HG02763 (cell line): ENCODE measurements at regions not wholly inside any gene's neighbourhood (a gene's known extent, or its start where the extent isn't known, plus 50 kb on each side); places are given as distances from the start of the nearest gene placed in this dataset.

Experiments
- ATAC-seq: cut with Tn5 transposase; IDR thresholded peaks from one replicate; pipeline ENCODE4 v1.9.1; 2021; ENCODE audit warnings: mild to moderate bottlenecking, moderate library complexity; ENCODE audit not compliant: unreplicated experiment

GRCh38 chr3:151935446-151935845 is 62.0 kb downstream of the SUCNR1 start:
- no peak for ATAC-seq

- no peak for ATAC-seq
Measured at GRCh38 chr3:151940481-151940880, 67.0 kb downstream of the SUCNR1 start.

GRCh38 chr3:151943539-151943938 is 70.1 kb downstream of the SUCNR1 start:
- ATAC-seq: no peak

GRCh38 chr3:151944356-151944755 is 70.9 kb downstream of the SUCNR1 start:
- ATAC-seq: no peak

- ATAC-seq: no peak
Measured at GRCh38 chr3:151946606-151947005, 73.2 kb downstream of the SUCNR1 start.

GRCh38 chr3:151949706-151950105 is 76.3 kb downstream of the SUCNR1 start:
- no peak for ATAC-seq

- no peak for ATAC-seq
Measured at GRCh38 chr3:151955356-151955755, 81.9 kb downstream of the SUCNR1 start.

- ATAC-seq: no peak
Measured at GRCh38 chr3:151960961-151961580, 87.6 kb downstream of the SUCNR1 start.

- ATAC-seq: no peak
Measured at GRCh38 chr3:151962352-151962751, 88.9 kb downstream of the SUCNR1 start.

GRCh38 chr3:151962912-151963311 is 89.5 kb downstream of the SUCNR1 start:
- no peak for ATAC-seq

- ATAC-seq: no peak
Measured at GRCh38 chr3:151964743-151965142, 91.3 kb downstream of the SUCNR1 start.

- no peak for ATAC-seq
Measured at GRCh38 chr3:151969026-151969642, 95.7 kb downstream of the SUCNR1 start.

GRCh38 chr3:151971814-151972579 is 98.6 kb downstream of the SUCNR1 start:
- ATAC-seq: no peak

GRCh38 chr3:151974067-151974466 is 100.6 kb downstream of the SUCNR1 start:
- ATAC-seq: no peak

- ATAC-seq: no peak
Measured at GRCh38 chr3:151976211-151977050, 103.0 kb downstream of the SUCNR1 start.

- no peak for ATAC-seq
Measured at GRCh38 chr3:151979906-151980305, 106.5 kb downstream of the SUCNR1 start.

- no peak for ATAC-seq
Measured at GRCh38 chr3:151983538-151983937, 110.1 kb downstream of the SUCNR1 start.

GRCh38 chr3:151985787-151986430 is 112.5 kb downstream of the SUCNR1 start:
- no peak for ATAC-seq

- no peak for ATAC-seq
Measured at GRCh38 chr3:151987893-151988292, 114.5 kb downstream of the SUCNR1 start.

GRCh38 chr3:151989621-151990020 is 116.2 kb downstream of the SUCNR1 start:
- ATAC-seq: no peak
